Breast epithelium (tissue), 4 donors: ENCODE measurements at regions not wholly inside any gene's neighbourhood (a gene's known extent, or its start where the extent isn't known, plus 50 kb on each side); places are given as distances from the start of the nearest gene placed in this dataset.

Experiments
- DNase-seq, 2 donors: peaks; one replicate each; pipeline ENCODE4 v3.0.0-alpha.2; 2019; ENCODE audit warnings: low spot score in 2 of 2
- H3K27ac ChIP-seq, 2 donors: fragments of 200-600 bp; sonication (generic) in 1 of 2; one replicate each; pipeline ENCODE4 v1.5.1; 2016 to 2019; ENCODE audit warnings: mild to moderate bottlenecking in 1 of 2
- H3K27me3 ChIP-seq, 2 donors: fragments of 200-600 bp; sonication (generic) in 1 of 2; one replicate each; pipeline versions ENCODE4 v1.5.1 to v1.6.0; 2017 to 2019; ENCODE audit warnings: control low read depth in 1 of 2, mild to moderate bottlenecking in 1 of 2
- H3K36me3 ChIP-seq: fragments of 200-600 bp; one replicate; pipeline ENCODE4 v1.5.1; 2019
- H3K4me1 ChIP-seq, 2 donors: fragments of 200-600 bp; sonication (generic); one replicate each; pipeline ENCODE4 v1.5.1; 2016 to 2019; ENCODE audit warnings: control low read depth in 1 of 2
- H3K4me3 ChIP-seq, 3 donors: fragments of 200-600 bp; sonication (generic); 1 replicate in 2 of 3; 2 replicates in 1 of 3; pipeline ENCODE4 v1.5.1; 2016 to 2019; ENCODE audit warnings: mild to moderate bottlenecking in 3 of 3, moderate library complexity in 2 of 3
- H3K9me3 ChIP-seq, 2 donors: fragments of 200-600 bp; sonication (generic) in 1 of 2; one replicate each; pipeline ENCODE4 v1.5.1; 2016 to 2019; ENCODE audit warnings: control low read depth in 1 of 2
- CTCF ChIP-seq, 3 donors: fragments of 450-650 bp; IDR thresholded peaks; one replicate each; pipeline ENCODE4 v1.5.1; 2016 to 2017; ENCODE audit warnings: antibody characterized with exemption in 3 of 3, mild to moderate bottlenecking in 3 of 3, moderate library complexity in 3 of 3
- POLR2A ChIP-seq: fragments of 450-650 bp; IDR thresholded peaks from one replicate; pipeline ENCODE4 v1.6.1; 2016; ENCODE audit warnings: antibody characterized with exemption, mild to moderate bottlenecking, moderate library complexity
- POLR2AphosphoS5 ChIP-seq, 3 donors: sonication (generic); formaldehyde crosslinking; IDR thresholded peaks; one replicate each; pipeline ENCODE4 v1.6.1; 2017; ENCODE audit warnings: antibody characterized with exemption in 3 of 3
- intact Hi-C: fragments of 100-400 bp; cut with DNase I; formaldehyde crosslinking; loops from one replicate; pipeline ENCODE4 v1.15.1; 2023; ENCODE audit warnings: low total_unique reads

- H3K27ac ChIP-seq, result no peak overlapping the region
- no peak overlapping the region for H3K4me3 ChIP-seq
- no peaks in the 10 kb centered on the region for H3K36me3 ChIP-seq
- no peak for DNase-seq
- no peak for TF ChIP-seq CTCF (IDR thresholded peaks at IDR 0.05)
- TF ChIP-seq POLR2A, result no peak
- TF ChIP-seq POLR2AphosphoS5 (IDR thresholded peaks at IDR 0.05), result no peak
- H3K9me3 ChIP-seq, result peaks cover 8 to 10% of the 10 kb centered on the region in 2 donors
- H3K4me1 ChIP-seq, result no peaks in the 10 kb centered on the region
- no peaks in the 10 kb centered on the region for H3K27me3 ChIP-seq
- intact Hi-C loops, result no loop called here
Measured at GRCh38 chr2:171244466-171244969, 83.8 kb upstream of the TLK1 start.

GRCh38 chr2:171241771-171242170 is 81.1 kb upstream of the TLK1 start:
- Histone ChIP-seq H3K27ac (no peak overlapping the region), H3K36me3 (no peaks in the 10 kb centered on the region), H3K4me3 (no peak overlapping the region), H3K9me3 (peaks cover 8 to 10% of the 10 kb centered on the region in 2 donors), H3K27me3 (no peaks in the 10 kb centered on the region), H3K4me1 (no peaks in the 10 kb centered on the region)
- DNase-seq, result no peak
- TF ChIP-seq CTCF (IDR thresholded peaks at IDR 0.05) (no peak), POLR2A (no peak), POLR2AphosphoS5 (IDR thresholded peaks at IDR 0.05) (no peak)
- intact Hi-C loops, result no loop called here

- H3K27ac ChIP-seq, result no peak overlapping the region
- TF ChIP-seq POLR2AphosphoS5 (IDR thresholded peaks at IDR 0.05) (no peak), POLR2A (no peak), CTCF (IDR thresholded peaks at IDR 0.05) (no peak)
- H3K4me1 ChIP-seq, result no peaks in the 10 kb centered on the region
- no peaks in the 10 kb centered on the region for H3K27me3 ChIP-seq
- no peaks in the 10 kb centered on the region for H3K9me3 ChIP-seq
- H3K4me3 ChIP-seq, result no peak overlapping the region
- no peak for DNase-seq
- H3K36me3 ChIP-seq, result no peaks in the 10 kb centered on the region
- intact Hi-C loops, result no loop called here
Measured at GRCh38 chr2:171238946-171239345, 78.3 kb upstream of the TLK1 start.

GRCh38 chr2:171237751-171238505 is 77.2 kb upstream of the TLK1 start:
- TF ChIP-seq POLR2AphosphoS5 (IDR thresholded peaks at IDR 0.05) (no peak), POLR2A (no peak), CTCF (IDR thresholded peaks at IDR 0.05) (no peak)
- Histone ChIP-seq H3K36me3 (no peaks in the 10 kb centered on the region), H3K4me1 (no peaks in the 10 kb centered on the region), H3K27me3 (no peaks in the 10 kb centered on the region), H3K4me3 (no peak overlapping the region), H3K27ac (no peak overlapping the region), H3K9me3 (no peaks in the 10 kb centered on the region)
- intact Hi-C loops, result no loop called here
- no peak for DNase-seq

- no peaks in the 10 kb centered on the region for H3K27me3 ChIP-seq
- no peaks in the 10 kb centered on the region for H3K4me1 ChIP-seq
- intact Hi-C loops, result no loop called here
- H3K9me3 ChIP-seq, result no peaks in the 10 kb centered on the region
- H3K27ac ChIP-seq, result no peak overlapping the region
- TF ChIP-seq CTCF (IDR thresholded peaks at IDR 0.05), result no peak
- no peak for TF ChIP-seq POLR2A
- TF ChIP-seq POLR2AphosphoS5 (IDR thresholded peaks at IDR 0.05), result no peak
- H3K36me3 ChIP-seq, result no peaks in the 10 kb centered on the region
- DNase-seq, result no peak
- H3K4me3 ChIP-seq, result no peak overlapping the region
Measured at GRCh38 chr2:171235262-171235881, 74.7 kb upstream of the TLK1 start.
